ENCODE measurements at regions not wholly inside any gene's neighbourhood (a gene's known extent, or its start where the extent isn't known, plus 50 kb on each side); places are given as distances from the start of the nearest gene placed in this dataset.
"Not testable (repeated sequence)": the region's sequence is repeated elsewhere in the genome, so short reads cannot be mapped to it uniquely, and the experiment has no call there.

- not testable (repeated sequence) for H3K9me3 ChIP-seq (ENCODE audit: control insufficient read depth in 1 of 2, low read length in 2 of 2); H3K4me1 ChIP-seq (ENCODE audit: control insufficient read depth in 1 of 2, insufficient read depth in 2 of 2, low read length in 2 of 2); H3K27me3 ChIP-seq (ENCODE audit: low read depth, low read length); H3K27ac ChIP-seq (ENCODE audit: low read length); H3K4me3 ChIP-seq (ENCODE audit: low read depth in 1 of 2, low read length in 2 of 2); H3K36me3 ChIP-seq (ENCODE audit: control insufficient read depth in 1 of 2, insufficient read depth in 2 of 2, low read length in 2 of 2)
These were observed 914.0 kb upstream of the CRIM1 start for GRCh38 chr2:35441575-35441974.

GRCh38 chr2:35440308-35440707 lies 915.3 kb upstream of the CRIM1 start:
- not testable (repeated sequence) for H3K27me3 ChIP-seq (ENCODE audit: low read depth, low read length); H3K4me3 ChIP-seq (ENCODE audit: low read depth in 1 of 2, low read length in 2 of 2); H3K9me3 ChIP-seq (ENCODE audit: control insufficient read depth in 1 of 2, low read length in 2 of 2); H3K4me1 ChIP-seq (ENCODE audit: control insufficient read depth in 1 of 2, insufficient read depth in 2 of 2, low read length in 2 of 2); H3K36me3 ChIP-seq (ENCODE audit: control insufficient read depth in 1 of 2, insufficient read depth in 2 of 2, low read length in 2 of 2); H3K27ac ChIP-seq (ENCODE audit: low read length)

GRCh38 chr2:35436893-35437292 lies 918.7 kb upstream of the CRIM1 start:
- H3K27ac ChIP-seq (ENCODE audit: low read length); H3K4me3 ChIP-seq (ENCODE audit: low read depth in 1 of 2, low read length in 2 of 2); H3K4me1 ChIP-seq (ENCODE audit: control insufficient read depth in 1 of 2, insufficient read depth in 2 of 2, low read length in 2 of 2); H3K27me3 ChIP-seq (ENCODE audit: low read depth, low read length); H3K9me3 ChIP-seq (ENCODE audit: control insufficient read depth in 1 of 2, low read length in 2 of 2); H3K36me3 ChIP-seq (ENCODE audit: control insufficient read depth in 1 of 2, insufficient read depth in 2 of 2, low read length in 2 of 2): not testable (repeated sequence)

DNA sequence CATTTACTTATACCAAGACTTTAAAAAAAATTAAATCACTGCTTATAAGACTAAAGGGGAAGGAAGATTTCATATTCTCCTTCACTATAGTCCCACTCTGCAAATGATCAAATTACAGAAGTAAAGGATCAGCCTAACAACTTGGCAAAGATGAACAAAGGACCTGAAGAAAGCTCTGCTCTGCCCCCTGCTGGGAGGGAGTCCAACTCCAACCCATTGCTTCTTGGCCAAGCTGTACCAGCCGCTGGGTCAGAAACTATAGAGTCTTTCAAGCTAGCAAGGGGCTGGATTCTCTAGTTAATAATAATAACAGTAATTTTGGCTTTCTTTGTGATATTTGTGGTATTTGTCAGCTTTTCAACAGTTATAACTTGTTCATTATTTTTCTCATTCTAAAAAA lies 927.0 kb upstream of the CRIM1 start:
- no peaks in the 10 kb centered on the region for H3K27me3 ChIP-seq (ENCODE audit: low read depth, low read length)
- no peaks in the 10 kb centered on the region for H3K9me3 ChIP-seq (ENCODE audit: control insufficient read depth in 1 of 2, low read length in 2 of 2)
- H3K27ac ChIP-seq (ENCODE audit: low read length): no peak overlapping the region
- no peaks in the 10 kb centered on the region for H3K4me1 ChIP-seq (ENCODE audit: control insufficient read depth in 1 of 2, insufficient read depth in 2 of 2, low read length in 2 of 2)
- H3K4me3 ChIP-seq (ENCODE audit: low read depth in 1 of 2, low read length in 2 of 2): no peak overlapping the region
- no peaks in the 10 kb centered on the region for H3K36me3 ChIP-seq (ENCODE audit: control insufficient read depth in 1 of 2, insufficient read depth in 2 of 2, low read length in 2 of 2)

DNA sequence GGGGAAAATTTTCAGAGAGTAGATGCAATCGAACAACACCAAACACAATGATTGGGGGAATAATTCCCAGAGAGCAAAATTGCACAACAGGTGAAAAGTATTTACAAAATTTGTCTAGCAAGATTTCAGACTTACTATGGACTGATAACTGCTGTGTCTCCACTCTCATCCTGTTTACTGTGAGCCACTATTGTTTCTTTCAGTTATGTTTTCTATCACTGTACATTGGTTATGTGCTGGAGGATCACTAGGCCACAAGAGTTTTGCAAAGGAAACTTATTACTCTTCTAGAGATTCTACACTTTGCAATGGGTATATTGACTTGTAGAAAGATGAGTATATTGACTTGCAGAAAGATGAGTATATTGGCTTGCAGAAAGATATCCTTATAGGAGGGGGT lies 934.1 kb upstream of the CRIM1 start:
- Histone ChIP-seq H3K4me3 (ENCODE audit: low read depth in 1 of 2, low read length in 2 of 2) (no peak overlapping the region), H3K4me1 (ENCODE audit: control insufficient read depth in 1 of 2, insufficient read depth in 2 of 2, low read length in 2 of 2) (no peaks in the 10 kb centered on the region), H3K9me3 (ENCODE audit: control insufficient read depth in 1 of 2, low read length in 2 of 2) (no peaks in the 10 kb centered on the region)

DNA sequence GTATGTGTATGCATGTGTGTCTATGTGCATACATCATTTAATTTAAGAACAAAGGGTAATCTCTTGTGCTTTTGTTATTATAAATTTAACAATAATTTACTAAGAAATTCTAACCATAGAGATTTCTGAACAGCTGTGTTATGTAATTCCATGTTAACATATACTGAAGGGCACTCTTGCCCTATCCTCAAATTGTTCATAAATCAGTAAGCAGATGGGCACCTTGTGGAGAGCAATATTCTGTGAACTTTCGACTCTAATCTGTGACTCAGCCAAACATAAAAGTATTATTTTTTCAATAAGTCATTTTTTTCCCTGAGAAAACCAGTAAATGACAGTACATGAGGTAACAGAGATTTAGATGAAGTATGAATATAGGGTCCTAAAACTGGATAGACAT lies 938.3 kb upstream of the CRIM1 start:
- Histone ChIP-seq H3K4me1 (ENCODE audit: control insufficient read depth in 1 of 2, insufficient read depth in 2 of 2, low read length in 2 of 2) (no peaks in the 10 kb centered on the region), H3K4me3 (ENCODE audit: low read depth in 1 of 2, low read length in 2 of 2) (no peak overlapping the region), H3K27ac (ENCODE audit: low read length) (no peak overlapping the region), H3K9me3 (ENCODE audit: control insufficient read depth in 1 of 2, low read length in 2 of 2) (no peaks in the 10 kb centered on the region), H3K27me3 (ENCODE audit: low read depth, low read length) (no peaks in the 10 kb centered on the region), H3K36me3 (ENCODE audit: control insufficient read depth in 1 of 2, insufficient read depth in 2 of 2, low read length in 2 of 2) (no peaks in the 10 kb centered on the region)

More for the DNA sequence above, 934.1 kb upstream of the CRIM1 start:
- Histone ChIP-seq H3K36me3 (ENCODE audit: control insufficient read depth in 1 of 2, insufficient read depth in 2 of 2, low read length in 2 of 2) (no peaks in the 10 kb centered on the region), H3K27me3 (ENCODE audit: low read depth, low read length) (no peaks in the 10 kb centered on the region), H3K27ac (ENCODE audit: low read length) (no peak overlapping the region)

- Histone ChIP-seq H3K36me3 (ENCODE audit: control insufficient read depth in 1 of 2, insufficient read depth in 2 of 2, low read length in 2 of 2) (no peaks in the 10 kb centered on the region), H3K4me3 (ENCODE audit: low read depth in 1 of 2, low read length in 2 of 2) (no peak overlapping the region), H3K9me3 (ENCODE audit: control insufficient read depth in 1 of 2, low read length in 2 of 2) (no peaks in the 10 kb centered on the region), H3K4me1 (ENCODE audit: control insufficient read depth in 1 of 2, insufficient read depth in 2 of 2, low read length in 2 of 2) (no peaks in the 10 kb centered on the region), H3K27me3 (ENCODE audit: low read depth, low read length) (no peaks in the 10 kb centered on the region), H3K27ac (ENCODE audit: low read length) (no peak overlapping the region)
These were observed 939.0 kb upstream of the CRIM1 start for GRCh38 chr2:35416391-35417140.

DNA sequence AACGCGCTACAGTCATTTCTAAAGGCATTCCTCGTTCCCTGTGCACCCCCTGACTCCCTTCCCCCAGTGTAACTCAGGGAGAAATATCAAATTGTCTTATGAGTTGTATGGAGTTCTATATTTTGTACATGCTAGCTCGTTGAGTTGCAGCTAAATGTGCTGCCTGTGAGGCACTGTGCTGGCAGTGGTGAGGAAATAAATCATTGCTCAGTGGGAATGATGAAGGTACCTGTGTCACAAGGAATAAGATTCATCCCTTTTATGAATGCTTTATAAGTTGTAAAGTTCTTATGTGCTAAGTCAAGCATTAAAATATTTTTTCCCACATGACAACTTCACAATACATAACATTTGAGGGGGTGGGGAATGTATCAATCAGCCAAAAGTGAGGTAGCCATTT lies 939.6 kb upstream of the CRIM1 start:
- H3K27ac ChIP-seq (ENCODE audit: low read length): no peak overlapping the region
- no peak overlapping the region for H3K4me3 ChIP-seq (ENCODE audit: low read depth in 1 of 2, low read length in 2 of 2)
- H3K9me3 ChIP-seq (ENCODE audit: control insufficient read depth in 1 of 2, low read length in 2 of 2): no peaks in the 10 kb centered on the region
- no peaks in the 10 kb centered on the region for H3K36me3 ChIP-seq (ENCODE audit: control insufficient read depth in 1 of 2, insufficient read depth in 2 of 2, low read length in 2 of 2)
- no peaks in the 10 kb centered on the region for H3K27me3 ChIP-seq (ENCODE audit: low read depth, low read length)
- no peaks in the 10 kb centered on the region for H3K4me1 ChIP-seq (ENCODE audit: control insufficient read depth in 1 of 2, insufficient read depth in 2 of 2, low read length in 2 of 2)

GRCh38 chr2:35415282-35415681 lies 940.3 kb upstream of the CRIM1 start:
- H3K9me3 ChIP-seq (ENCODE audit: control insufficient read depth in 1 of 2, low read length in 2 of 2): no peaks in the 10 kb centered on the region
- H3K4me3 ChIP-seq (ENCODE audit: low read depth in 1 of 2, low read length in 2 of 2): no peak overlapping the region
- H3K27ac ChIP-seq (ENCODE audit: low read length): no peak overlapping the region
- no peaks in the 10 kb centered on the region for H3K27me3 ChIP-seq (ENCODE audit: low read depth, low read length)
- no peaks in the 10 kb centered on the region for H3K4me1 ChIP-seq (ENCODE audit: control insufficient read depth in 1 of 2, insufficient read depth in 2 of 2, low read length in 2 of 2)
- H3K36me3 ChIP-seq (ENCODE audit: control insufficient read depth in 1 of 2, insufficient read depth in 2 of 2, low read length in 2 of 2): no peaks in the 10 kb centered on the region

- Histone ChIP-seq H3K36me3 (ENCODE audit: control insufficient read depth in 1 of 2, insufficient read depth in 2 of 2, low read length in 2 of 2) (no peaks in the 10 kb centered on the region), H3K4me1 (ENCODE audit: control insufficient read depth in 1 of 2, insufficient read depth in 2 of 2, low read length in 2 of 2) (no peaks in the 10 kb centered on the region), H3K27ac (ENCODE audit: low read length) (no peak overlapping the region), H3K9me3 (ENCODE audit: control insufficient read depth in 1 of 2, low read length in 2 of 2) (no peaks in the 10 kb centered on the region), H3K4me3 (ENCODE audit: low read depth in 1 of 2, low read length in 2 of 2) (no peak overlapping the region), H3K27me3 (ENCODE audit: low read depth, low read length) (no peaks in the 10 kb centered on the region)
These were observed 945.0 kb upstream of the CRIM1 start for GRCh38 chr2:35410431-35411061.

DNA sequence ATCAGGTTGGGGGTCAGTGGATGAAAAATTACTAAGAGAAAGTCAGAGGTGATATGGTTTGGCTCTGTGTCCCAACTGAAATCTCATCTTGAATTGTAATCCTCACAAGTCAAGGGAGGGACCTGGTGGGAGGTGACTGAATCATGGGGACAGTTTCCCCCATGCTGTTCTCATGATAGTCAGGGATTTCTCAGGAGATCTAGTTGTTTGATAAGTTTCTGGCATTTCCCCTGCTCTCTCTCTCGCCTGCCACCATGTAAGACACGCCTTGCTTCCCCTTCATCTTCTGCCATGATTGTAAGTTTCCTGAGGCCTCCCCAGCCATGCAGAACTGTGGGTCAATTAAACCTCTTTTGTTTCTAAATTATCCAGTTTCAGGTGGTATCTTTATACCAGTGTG lies 945.8 kb upstream of the CRIM1 start:
- Histone ChIP-seq H3K4me3 (ENCODE audit: low read depth in 1 of 2, low read length in 2 of 2) (no peak overlapping the region), H3K36me3 (ENCODE audit: control insufficient read depth in 1 of 2, insufficient read depth in 2 of 2, low read length in 2 of 2) (no peaks in the 10 kb centered on the region), H3K27ac (ENCODE audit: low read length) (no peak overlapping the region), H3K27me3 (ENCODE audit: low read depth, low read length) (no peaks in the 10 kb centered on the region), H3K4me1 (ENCODE audit: control insufficient read depth in 1 of 2, insufficient read depth in 2 of 2, low read length in 2 of 2) (no peaks in the 10 kb centered on the region), H3K9me3 (ENCODE audit: control insufficient read depth in 1 of 2, low read length in 2 of 2) (no peaks in the 10 kb centered on the region)

- no peaks in the 10 kb centered on the region for H3K27me3 ChIP-seq (ENCODE audit: low read depth, low read length)
- H3K27ac ChIP-seq (ENCODE audit: low read length): no peak overlapping the region
- no peaks in the 10 kb centered on the region for H3K9me3 ChIP-seq (ENCODE audit: control insufficient read depth in 1 of 2, low read length in 2 of 2)
- no peak overlapping the region for H3K4me3 ChIP-seq (ENCODE audit: low read depth in 1 of 2, low read length in 2 of 2)
- no peaks in the 10 kb centered on the region for H3K36me3 ChIP-seq (ENCODE audit: control insufficient read depth in 1 of 2, insufficient read depth in 2 of 2, low read length in 2 of 2)
- H3K4me1 ChIP-seq (ENCODE audit: control insufficient read depth in 1 of 2, insufficient read depth in 2 of 2, low read length in 2 of 2): no peaks in the 10 kb centered on the region
These were observed 947.3 kb upstream of the CRIM1 start for GRCh38 chr2:35408320-35408719.
